22Rv1 (cell line): ENCODE measurements at regions not wholly inside any gene's neighbourhood (a gene's known extent, or its start where the extent isn't known, plus 50 kb on each side); places are given as distances from the start of the nearest gene placed in this dataset.

Experiments used
- H3K27ac ChIP-seq: fragments of 450-650 bp; 2 replicates; pipeline ENCODE4 v1.5.1; 2017
- ZFX ChIP-seq: fragments of 450-650 bp; IDR thresholded peaks from 2 replicates; pipeline ENCODE4 v1.6.1; 2017; ENCODE audit warnings: antibody characterized with exemption, borderline replicate concordance
- TF ChIP-seq, protein P1 (sequence below): fragments of 450-650 bp; IDR thresholded peaks from 2 replicates; pipeline ENCODE4 v1.5.1; 2017; ENCODE audit warnings: mild to moderate bottlenecking

DNA sequence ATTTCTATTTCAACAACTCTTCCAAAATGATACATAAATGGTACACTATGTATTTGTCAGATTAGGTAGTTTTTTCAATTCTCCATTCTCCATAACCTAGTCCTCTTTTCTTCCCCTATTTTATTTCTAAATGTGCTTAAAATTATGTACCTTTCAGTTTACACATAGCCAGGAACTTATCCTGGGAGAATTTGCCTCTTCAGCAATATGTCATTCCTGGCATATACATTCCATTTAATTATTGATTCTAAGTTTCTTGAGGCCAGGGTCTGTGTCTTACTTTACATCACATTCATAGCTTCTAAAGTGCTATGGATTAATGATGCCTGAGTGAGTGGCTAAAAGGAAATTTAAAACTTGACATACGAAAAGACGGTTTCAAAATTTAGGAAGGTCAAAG, 199.8 kb downstream of the PDGFRA start:
- no peak overlapping the region for H3K27ac ChIP-seq
- no peak for TF ChIP-seq ZFX
- TF ChIP-seq, protein P1, sequence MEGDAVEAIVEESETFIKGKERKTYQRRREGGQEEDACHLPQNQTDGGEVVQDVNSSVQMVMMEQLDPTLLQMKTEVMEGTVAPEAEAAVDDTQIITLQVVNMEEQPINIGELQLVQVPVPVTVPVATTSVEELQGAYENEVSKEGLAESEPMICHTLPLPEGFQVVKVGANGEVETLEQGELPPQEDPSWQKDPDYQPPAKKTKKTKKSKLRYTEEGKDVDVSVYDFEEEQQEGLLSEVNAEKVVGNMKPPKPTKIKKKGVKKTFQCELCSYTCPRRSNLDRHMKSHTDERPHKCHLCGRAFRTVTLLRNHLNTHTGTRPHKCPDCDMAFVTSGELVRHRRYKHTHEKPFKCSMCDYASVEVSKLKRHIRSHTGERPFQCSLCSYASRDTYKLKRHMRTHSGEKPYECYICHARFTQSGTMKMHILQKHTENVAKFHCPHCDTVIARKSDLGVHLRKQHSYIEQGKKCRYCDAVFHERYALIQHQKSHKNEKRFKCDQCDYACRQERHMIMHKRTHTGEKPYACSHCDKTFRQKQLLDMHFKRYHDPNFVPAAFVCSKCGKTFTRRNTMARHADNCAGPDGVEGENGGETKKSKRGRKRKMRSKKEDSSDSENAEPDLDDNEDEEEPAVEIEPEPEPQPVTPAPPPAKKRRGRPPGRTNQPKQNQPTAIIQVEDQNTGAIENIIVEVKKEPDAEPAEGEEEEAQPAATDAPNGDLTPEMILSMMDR: no peak

DNA sequence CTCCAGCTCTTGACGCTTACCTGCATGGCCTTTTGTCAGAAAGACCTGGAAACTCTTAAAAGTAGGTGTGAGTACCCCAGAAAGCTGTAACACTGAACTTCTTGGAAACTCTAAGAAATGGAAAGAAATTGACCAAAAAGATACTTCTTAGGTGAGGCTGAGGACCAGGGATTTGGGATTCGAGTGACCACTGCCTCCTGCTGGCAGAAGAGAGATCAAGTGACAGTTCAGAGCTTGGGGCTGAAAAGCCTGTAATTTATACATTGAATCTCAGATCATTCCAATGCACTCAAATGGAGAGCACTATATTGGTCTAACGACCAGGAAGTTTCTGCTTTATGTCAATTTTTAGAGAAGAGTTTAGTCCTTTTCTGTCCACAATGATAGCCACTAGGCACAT, 204.6 kb downstream of the PDGFRA start:
- no peak overlapping the region for H3K27ac ChIP-seq
- TF ChIP-seq, protein P1: peak; percentile 53; the same call in 1 of the 2 replicates
- TF ChIP-seq ZFX: no peak

DNA sequence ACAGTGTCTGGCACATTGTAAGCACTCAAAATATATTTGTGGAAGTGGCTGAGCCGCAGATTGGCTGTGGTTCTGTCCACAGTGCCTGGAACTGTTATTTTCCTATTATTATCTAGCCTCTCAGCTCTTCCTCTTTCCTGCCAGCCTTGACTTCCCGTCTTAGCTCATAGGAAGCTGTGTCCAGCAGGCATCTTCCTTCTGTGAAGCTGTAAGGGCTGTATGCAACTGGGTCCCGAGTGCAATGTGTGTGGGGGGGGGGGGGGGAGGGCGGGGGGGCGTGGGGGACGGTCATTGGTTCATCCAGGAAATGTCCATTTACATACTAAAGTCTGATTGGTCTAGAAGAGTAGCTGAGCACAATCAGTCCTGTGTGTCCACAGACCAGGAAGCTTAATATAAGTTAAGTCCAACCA, 210.7 kb downstream of the PDGFRA start:
- no peak for TF ChIP-seq ZFX
- TF ChIP-seq, protein P1: no peak
- peak overlapping the region; percentile 63; the same call in 1 of the 2 replicates for H3K27ac ChIP-seq

DNA sequence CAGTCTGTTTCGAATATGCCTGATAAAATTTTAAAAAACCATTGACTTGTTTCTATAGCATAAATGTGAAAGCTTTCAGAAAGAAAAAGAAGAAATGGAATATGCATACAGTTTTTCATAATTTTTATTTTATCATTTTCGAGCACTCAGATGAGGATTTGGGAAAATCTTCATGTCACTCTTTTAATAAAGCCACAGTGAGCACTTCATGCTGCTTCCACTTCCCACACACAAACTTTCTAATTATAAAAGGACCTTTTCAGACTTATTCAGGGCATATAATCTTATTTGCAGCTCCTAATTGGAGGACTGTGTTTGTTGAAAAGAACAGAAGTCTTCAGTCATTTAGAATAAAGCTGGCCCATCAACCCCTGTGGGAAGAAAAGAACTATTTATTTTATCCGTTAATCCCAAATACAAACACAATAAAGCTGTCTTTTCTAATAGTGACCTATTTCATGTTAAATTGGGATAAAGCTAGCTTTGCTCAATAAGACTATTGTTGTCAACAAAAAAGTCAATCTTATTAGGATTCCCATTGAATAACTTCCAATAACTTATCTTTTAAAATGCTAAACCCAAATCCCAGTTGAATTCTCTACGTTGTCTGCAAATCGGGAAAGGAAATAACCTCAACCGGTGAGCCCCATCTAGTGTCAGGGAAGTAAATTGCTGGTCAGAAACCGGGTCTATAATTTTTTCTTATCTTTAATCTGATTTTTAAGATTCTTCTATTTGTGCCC, 211.5 kb downstream of the PDGFRA start:
- peak overlapping the region; percentile 63 for H3K27ac ChIP-seq
- no peak for TF ChIP-seq ZFX
- TF ChIP-seq, protein P1: peak; percentile 76

DNA sequence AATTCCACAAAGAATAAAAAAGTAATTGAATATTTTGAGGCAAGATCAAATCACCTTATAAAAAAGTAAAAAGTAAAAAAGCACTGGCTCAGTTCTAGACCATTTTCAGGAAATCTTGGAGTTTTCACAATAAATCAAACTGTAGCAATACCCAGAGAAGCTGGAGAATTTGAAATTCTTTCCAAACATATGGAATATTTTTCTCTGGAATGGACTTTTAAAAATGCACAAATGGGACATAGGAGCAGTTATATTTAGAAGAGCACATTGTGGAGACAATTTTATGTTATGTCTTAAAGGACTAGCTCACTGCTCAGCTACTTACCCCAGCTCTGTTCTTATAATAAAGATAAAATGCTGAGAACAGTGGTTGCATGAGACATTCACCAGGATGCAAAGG, 211.9 kb upstream of the KIT start:
- TF ChIP-seq, protein P1: no peak
- no peak for TF ChIP-seq ZFX
- no peak overlapping the region for H3K27ac ChIP-seq

DNA sequence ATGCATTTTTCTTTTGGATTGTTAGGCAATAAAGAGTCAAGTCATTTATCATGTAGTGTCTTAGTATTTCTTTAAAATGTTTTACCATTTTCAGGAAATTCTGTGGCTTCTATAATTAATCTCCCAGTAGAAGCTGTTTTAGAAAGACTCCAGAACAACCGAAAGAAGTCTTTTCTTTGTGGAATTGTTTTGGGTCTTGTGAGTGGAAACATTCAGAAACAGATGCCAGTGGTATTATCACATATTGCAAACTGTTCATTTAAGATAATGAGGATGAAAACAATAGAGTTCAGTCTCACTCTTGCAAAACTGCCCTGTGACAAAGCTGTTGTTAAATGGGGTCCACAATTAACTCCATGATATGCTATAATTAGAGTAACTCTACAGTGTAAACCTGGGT, 211.2 kb upstream of the KIT start:
- H3K27ac ChIP-seq: no peak overlapping the region
- TF ChIP-seq, protein P1: no peak
- TF ChIP-seq ZFX: no peak

DNA sequence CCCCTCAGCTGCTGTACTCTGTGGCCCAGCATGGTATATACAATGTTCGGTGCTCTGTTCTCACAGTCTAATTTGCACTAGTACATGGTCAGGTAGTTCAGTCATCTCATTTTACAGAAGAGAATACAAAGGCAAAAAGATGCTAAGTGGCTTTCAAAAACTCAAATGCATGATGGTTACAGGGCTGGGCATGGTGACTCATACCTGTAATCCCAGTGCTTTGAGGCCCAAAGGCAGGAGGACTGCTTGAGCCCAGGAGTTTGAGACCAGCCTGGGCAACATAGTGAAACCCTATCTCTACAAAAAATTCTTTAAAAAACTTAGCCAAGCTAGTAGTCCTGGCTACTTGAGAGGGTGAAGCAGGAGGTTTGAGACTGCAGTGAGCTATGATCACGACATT, 210.5 kb upstream of the KIT start:
- no peak overlapping the region for H3K27ac ChIP-seq
- TF ChIP-seq, protein P1: no peak
- no peak for TF ChIP-seq ZFX
